Hepatocyte (in vitro differentiated cells): ENCODE measurements at regions not wholly inside any gene's neighbourhood (a gene's known extent, or its start where the extent isn't known, plus 50 kb on each side); places are given as distances from the start of the nearest gene placed in this dataset.

ENCODE experiments used
- EZH2 ChIP-seq: fragments of 200-600 bp; sonication (generic); IDR thresholded peaks from 2 replicates; pipeline ENCODE4 v1.6.1; 2016; ENCODE audit warnings: antibody characterized with exemption, mild to moderate bottlenecking, borderline replicate concordance
- EZH2phosphoT487 ChIP-seq: fragments of 200-600 bp; sonication (generic); IDR thresholded peaks from one replicate; pipeline ENCODE4 v1.6.1; 2018; ENCODE audit warnings: antibody characterized with exemption, mild to moderate bottlenecking, low read depth, moderate library complexity; ENCODE audit not compliant: unreplicated experiment, severe bottlenecking
- TF ChIP-seq, protein P1 (sequence below): fragments of 200-600 bp; sonication (generic); IDR thresholded peaks from 2 replicates; pipeline ENCODE4 v1.5.1; 2016; ENCODE audit warnings: antibody characterized with exemption, mild to moderate bottlenecking; ENCODE audit not compliant: poor library complexity

DNA sequence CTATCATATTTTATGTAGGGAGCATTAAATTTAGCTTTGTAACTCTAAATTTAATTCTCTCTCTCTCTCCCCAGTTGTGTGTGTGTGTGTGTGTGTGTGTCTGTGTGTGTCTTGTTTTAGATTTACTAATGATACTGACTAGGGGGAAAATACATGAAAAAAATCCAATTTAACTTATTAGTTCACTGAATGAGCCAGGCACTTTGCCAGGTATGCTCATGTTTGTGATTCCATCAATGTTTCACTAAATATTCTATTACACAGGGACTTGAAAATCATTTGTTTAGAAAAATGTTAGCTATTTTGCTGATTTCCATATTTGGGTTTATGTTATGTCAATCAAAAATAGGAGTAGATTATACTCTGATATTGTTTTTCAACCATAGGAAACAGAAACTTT is 203.7 kb upstream of the ZNF804A start:
- TF ChIP-seq, protein P1, sequence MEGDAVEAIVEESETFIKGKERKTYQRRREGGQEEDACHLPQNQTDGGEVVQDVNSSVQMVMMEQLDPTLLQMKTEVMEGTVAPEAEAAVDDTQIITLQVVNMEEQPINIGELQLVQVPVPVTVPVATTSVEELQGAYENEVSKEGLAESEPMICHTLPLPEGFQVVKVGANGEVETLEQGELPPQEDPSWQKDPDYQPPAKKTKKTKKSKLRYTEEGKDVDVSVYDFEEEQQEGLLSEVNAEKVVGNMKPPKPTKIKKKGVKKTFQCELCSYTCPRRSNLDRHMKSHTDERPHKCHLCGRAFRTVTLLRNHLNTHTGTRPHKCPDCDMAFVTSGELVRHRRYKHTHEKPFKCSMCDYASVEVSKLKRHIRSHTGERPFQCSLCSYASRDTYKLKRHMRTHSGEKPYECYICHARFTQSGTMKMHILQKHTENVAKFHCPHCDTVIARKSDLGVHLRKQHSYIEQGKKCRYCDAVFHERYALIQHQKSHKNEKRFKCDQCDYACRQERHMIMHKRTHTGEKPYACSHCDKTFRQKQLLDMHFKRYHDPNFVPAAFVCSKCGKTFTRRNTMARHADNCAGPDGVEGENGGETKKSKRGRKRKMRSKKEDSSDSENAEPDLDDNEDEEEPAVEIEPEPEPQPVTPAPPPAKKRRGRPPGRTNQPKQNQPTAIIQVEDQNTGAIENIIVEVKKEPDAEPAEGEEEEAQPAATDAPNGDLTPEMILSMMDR = no peak
- TF ChIP-seq EZH2 = no peak
- TF ChIP-seq EZH2phosphoT487 = no peak
